IMR-90 (cell line): ENCODE measurements at regions not wholly inside any gene's neighbourhood (a gene's known extent, or its start where the extent isn't known, plus 50 kb on each side); places are given as distances from the start of the nearest gene placed in this dataset.

Source experiments
- ATAC-seq: fragments of 200-7000 bp; cut with Tn5 transposase; 2 replicates; pipeline ENCODE4 v1.9.1; 2020; ENCODE audit warnings: low read depth, mild to moderate bottlenecking, moderate library complexity
- BruUV-seq: library from RNA; stranded (reverse); fragments of 400-500 nt; replicated peaks from 2 replicates; lab custom pipeline; 2021; lab: Mats Ljungman, UMichigan
- CTCF ChIA-PET: fragments of 300-600 bp; formaldehyde crosslinking; extraction: SDS; loops from one replicate; lab custom pipeline; 2021; ENCODE audit warnings: antibody characterized with exemption; lab: Yijun Ruan, JAX
- POLR2A ChIA-PET: fragments of 300-600 bp; sonication (Branson Sonifier 250); formaldehyde crosslinking; loops from one replicate; lab custom pipeline; 2022; ENCODE audit warnings: antibody characterized with exemption; ENCODE audit not compliant: unreplicated experiment; lab: Charles Lee
- DNase-seq: peaks from one replicate; pipeline ENCODE4 v3.0.0; 2013
- H2AFZ ChIP-seq: replicated peaks from 2 replicates; pipeline ENCODE3; 2013; ENCODE audit warnings: low read length, mild to moderate bottlenecking; ENCODE audit not compliant: poor library complexity
- H2AK5ac ChIP-seq: 2 replicates; pipeline ENCODE4 v1.6.1; 2013; ENCODE audit warnings: low read depth, low read length, inconsistent platforms
- H2AK9ac ChIP-seq: replicated peaks from 2 replicates; pipeline ENCODE3; 2013; ENCODE audit warnings: mild to moderate bottlenecking, low read depth, low read length, moderate library complexity; ENCODE audit not compliant: poor library complexity
- H2BK120ac ChIP-seq: 2 replicates; pipeline ENCODE4 v1.6.1; 2013; ENCODE audit warnings: low read depth, low read length, inconsistent platforms
- H2BK15ac ChIP-seq: 3 replicates; pipeline ENCODE4 v1.6.1; 2013; ENCODE audit warnings: low read depth, low read length, inconsistent platforms
- H2BK20ac ChIP-seq: 2 replicates; pipeline ENCODE4 v1.6.1; 2013; ENCODE audit warnings: low read depth, mild to moderate bottlenecking, inconsistent platforms, low read length, moderate library complexity
- H2BK5ac ChIP-seq: 2 replicates; pipeline ENCODE4 v1.6.1; 2013; ENCODE audit warnings: mild to moderate bottlenecking, low read depth, low read length, inconsistent platforms; ENCODE audit not compliant: poor library complexity, severe bottlenecking
- H3K14ac ChIP-seq: replicated peaks from 2 replicates; pipeline ENCODE4 v1.6.1; 2013; ENCODE audit warnings: low read depth, low read length, inconsistent platforms
- H3K18ac ChIP-seq: 2 replicates; pipeline ENCODE4 v1.6.1; 2013; ENCODE audit warnings: low read depth, low read length, control low read depth
- H3K23ac ChIP-seq: 2 replicates; pipeline ENCODE4 v1.6.1; 2013; ENCODE audit warnings: low read depth, low read length, inconsistent platforms
- H3K27ac ChIP-seq: 2 replicates; pipeline ENCODE4 v1.5.1; 2013; ENCODE audit warnings: mild to moderate bottlenecking, control low read depth, low read length; ENCODE audit not compliant: insufficient read depth
- H3K27me3 ChIP-seq: 2 replicates; pipeline ENCODE4 v1.6.1; 2013; ENCODE audit warnings: low read length; ENCODE audit not compliant: control insufficient read depth, insufficient read depth
- H3K36me3 ChIP-seq: 2 replicates; pipeline ENCODE4 v1.6.1; 2013; ENCODE audit warnings: low read length, mixed read lengths; ENCODE audit not compliant: control insufficient read depth, insufficient read depth
- H3K4ac ChIP-seq: 2 replicates; pipeline ENCODE4 v1.6.1; 2013; ENCODE audit warnings: low read depth, low read length, inconsistent platforms
- H3K4me1 ChIP-seq: 2 replicates; pipeline ENCODE4 v1.6.1; 2013; ENCODE audit warnings: low read length, mixed read lengths; ENCODE audit not compliant: control insufficient read depth, insufficient read depth
- H3K4me2 ChIP-seq: 2 replicates; pipeline ENCODE4 v1.6.1; 2013; ENCODE audit warnings: low read depth, mild to moderate bottlenecking, control low read depth, low read length, moderate library complexity
- H3K4me3 ChIP-seq: 2 replicates; pipeline ENCODE4 v1.5.1; 2013; ENCODE audit warnings: low read depth, mild to moderate bottlenecking, control low read depth, low read length, moderate library complexity; ENCODE audit not compliant: insufficient read depth
- H3K56ac ChIP-seq: 2 replicates; pipeline ENCODE4 v1.6.1; 2013; ENCODE audit warnings: low read length, inconsistent platforms; ENCODE audit not compliant: insufficient read depth; ENCODE audit errors: extremely low read depth
- H3K79me1 ChIP-seq, 2 experiments: 2 replicates each; pipeline ENCODE4 v1.6.1; 2013; ENCODE audit warnings: low read length in 2 of 2, inconsistent platforms in 1 of 2, low read depth in 1 of 2
- H3K9ac ChIP-seq: 2 replicates; pipeline ENCODE4 v1.6.1; 2013; ENCODE audit warnings: low read depth, low read length, control low read depth
- H3K9me1 ChIP-seq: 2 replicates; pipeline ENCODE4 v1.6.1; 2013; ENCODE audit warnings: low read length, inconsistent platforms; ENCODE audit not compliant: insufficient read depth
- H3K9me3 ChIP-seq: 2 replicates; pipeline ENCODE4 v1.6.1; 2013; ENCODE audit warnings: low read length; ENCODE audit not compliant: control insufficient read depth, insufficient read depth
- H4K20me1 ChIP-seq: 2 replicates; pipeline ENCODE4 v1.6.1; 2013; ENCODE audit warnings: low read length, inconsistent platforms; ENCODE audit not compliant: insufficient read depth
- H4K5ac ChIP-seq: 2 replicates; pipeline ENCODE4 v1.6.1; 2013; ENCODE audit warnings: mild to moderate bottlenecking, low read depth, low read length, control low read depth
- H4K8ac ChIP-seq, 2 experiments: 2 replicates each; pipeline ENCODE4 v1.6.1; 2013; ENCODE audit warnings: low read depth in 2 of 2, low read length in 2 of 2, control low read depth in 1 of 2, inconsistent platforms in 1 of 2
- H4K91ac ChIP-seq: 2 replicates; pipeline ENCODE4 v1.6.1; 2013; ENCODE audit warnings: low read depth, low read length, inconsistent platforms; ENCODE audit not compliant: insufficient read depth
- BHLHE40 ChIP-seq: fragments of 150-350 bp; IDR thresholded peaks from 2 replicates; pipeline ENCODE4 v1.6.1; 2016; ENCODE audit warnings: mild to moderate bottlenecking, low read depth, low read length
- CEBPB ChIP-seq: IDR thresholded peaks from 2 replicates; pipeline ENCODE4 v1.6.1; 2012; ENCODE audit warnings: low read depth, low read length, improper control_type of control experiment
- CHD1 ChIP-seq: IDR thresholded peaks from 2 replicates; pipeline ENCODE4 v1.6.1; 2012; ENCODE audit warnings: low read depth, low read length, improper control_type of control experiment
- FOS ChIP-seq: fragments of 150-350 bp; IDR thresholded peaks from 2 replicates; pipeline ENCODE4 v1.6.1; 2016; ENCODE audit warnings: low read depth, low read length
- MAFK ChIP-seq: IDR thresholded peaks from 2 replicates; pipeline ENCODE4 v1.6.1; 2012; ENCODE audit warnings: low read depth, low read length, improper control_type of control experiment
- MAZ ChIP-seq: IDR thresholded peaks from 2 replicates; pipeline ENCODE4 v1.6.1; 2012; ENCODE audit warnings: low read depth, mild to moderate bottlenecking, low read length, improper control_type of control experiment, moderate library complexity, borderline replicate concordance
- MXI1 ChIP-seq: IDR thresholded peaks from 2 replicates; pipeline ENCODE4 v1.6.1; 2012; ENCODE audit warnings: low read depth, mild to moderate bottlenecking, low read length, moderate library complexity, borderline replicate concordance
- NFE2L2 ChIP-seq: fragments of 150-350 bp; IDR thresholded peaks from 2 replicates; pipeline ENCODE4 v1.6.1; 2016; ENCODE audit warnings: low read depth, mild to moderate bottlenecking, low read length
- POLR2A ChIP-seq: IDR thresholded peaks from 2 replicates; pipeline ENCODE4 v1.6.1; 2012; ENCODE audit warnings: mild to moderate bottlenecking, low read depth, low read length
- RCOR1 ChIP-seq: IDR thresholded peaks from 2 replicates; pipeline ENCODE4 v1.6.1; 2012; ENCODE audit warnings: mild to moderate bottlenecking, low read length, improper control_type of control experiment; ENCODE audit not compliant: insufficient replicate concordance
- RFX5 ChIP-seq: IDR thresholded peaks from 2 replicates; pipeline ENCODE4 v1.8.0; 2012; ENCODE audit warnings: low read depth, mild to moderate bottlenecking, low read length, moderate library complexity
- SMC3 ChIP-seq: fragments of 150-350 bp; IDR thresholded peaks from 2 replicates; pipeline ENCODE4 v1.6.1; 2016; ENCODE audit warnings: low read depth, mild to moderate bottlenecking, antibody characterized with exemption, low read length, moderate library complexity
- WGBS, 2 experiments: methylation state at CpG; one replicate each; pipeline versions ENCODE4 v1.1.5 to v1.1.7; 2013; ENCODE audit warnings: missing lambda C conversion rate in 2 of 2; ENCODE audit not compliant: insufficient read length in 1 of 2; ENCODE audit errors: extremely low coverage in 2 of 2; 5-methylcytosine and 5-hydroxymethylcytosine counted together
- dilution Hi-C: fragments of 300-500 bp; cut with HindIII; formaldehyde crosslinking; loops from one replicate; pipeline ENCODE4 v1.14.3; 2018; ENCODE audit warnings: low sequenced_read_pairs; ENCODE audit not compliant: unreplicated experiment
- in situ Hi-C: fragments of 300-500 bp; cut with MboI; formaldehyde crosslinking; loops from 3 replicates; pipeline ENCODE4 v1.14.3; 2019; ENCODE audit warnings: low sequenced_read_pairs, inconsistent platforms, mixed read lengths
- intact Hi-C: fragments of 100-400 bp; cut with micrococcal nuclease; formaldehyde crosslinking; loops from 2 replicates; pipeline ENCODE4 v1.10.0; 2022
- TF ChIP-seq, protein P1 (sequence below): conservative IDR thresholded peaks from 2 replicates; pipeline ENCODE4 v1.5.1; 2012; ENCODE audit warnings: mild to moderate bottlenecking, low read depth, low read length, improper control_type of control experiment
- TF ChIP-seq, protein P2 (sequence below): fragments of 150-350 bp; IDR thresholded peaks from 2 replicates; pipeline ENCODE4 v1.6.1; 2017; ENCODE audit warnings: mild to moderate bottlenecking, antibody characterized with exemption, low read length, low read depth

DNA sequence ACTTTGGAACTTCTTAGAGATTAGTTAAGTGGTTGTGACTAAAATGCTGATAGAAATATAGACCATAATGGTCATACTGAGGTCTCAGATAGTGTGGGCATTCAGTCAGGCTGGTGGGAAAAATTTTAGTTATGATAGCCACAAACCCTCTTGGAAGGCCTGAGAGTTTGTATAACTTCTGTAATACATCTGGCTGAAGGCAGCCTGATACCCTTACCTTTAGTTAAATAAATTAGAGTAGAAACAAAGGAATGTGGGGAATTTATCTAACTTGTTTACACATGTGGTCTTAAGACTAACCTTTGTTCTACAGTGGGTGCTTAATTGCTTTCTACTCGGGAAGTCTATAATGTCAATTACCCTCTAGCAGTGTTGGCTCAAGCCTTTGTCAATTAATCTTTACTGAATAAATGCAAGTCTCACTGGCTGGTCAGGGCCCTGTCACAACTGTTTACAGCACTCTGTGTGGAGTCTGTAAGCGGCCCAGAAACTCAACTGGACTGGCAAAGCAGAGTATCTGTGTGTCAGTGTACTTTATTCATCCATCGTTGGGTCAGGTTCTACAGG lies 184.0 kb downstream of the FBXO4 start:
- dilution Hi-C loops = no loop called here

More for the DNA sequence above, 184.0 kb downstream of the FBXO4 start:
- no peak overlapping the region for H2BK5ac ChIP-seq
- H4K8ac ChIP-seq = no peak overlapping the region
- DNase-seq = no peak
- no peak overlapping the region for H3K4me3 ChIP-seq
- H3K18ac ChIP-seq = no peak overlapping the region
- no TSS peak for BruUV-seq
- ChIA-PET CTCF (no interaction called here), POLR2A (no interaction called here)
- H3K4ac ChIP-seq = no peak overlapping the region
- H2BK120ac ChIP-seq = no peak overlapping the region
- H3K79me1 ChIP-seq = no peaks in the 10 kb centered on the region
- no peaks in the 10 kb centered on the region for H3K9me1 ChIP-seq
- no peak overlapping the region for H2AK5ac ChIP-seq
- H4K91ac ChIP-seq = no peak overlapping the region
- no peak overlapping the region for H2BK20ac ChIP-seq
- no peaks in the 10 kb centered on the region for H3K27me3 ChIP-seq
- H4K5ac ChIP-seq = no peak overlapping the region
- no peak overlapping the region for H3K23ac ChIP-seq
- H3K9me3 ChIP-seq = peaks cover 4% of the 10 kb centered on the region; the same call in 1 of the 2 replicates
- H3K9ac ChIP-seq = no peak overlapping the region
- no peak overlapping the region for H3K14ac ChIP-seq
- no peak overlapping the region for H2BK15ac ChIP-seq
- TF ChIP-seq CHD1 = no peak
- TF ChIP-seq MXI1 = no peak
- no peak for TF ChIP-seq MAZ
- no peak for TF ChIP-seq SMC3
- no peak for TF ChIP-seq MAFK
- no peak for TF ChIP-seq CEBPB
- TF ChIP-seq RCOR1 = no peak
- TF ChIP-seq, protein P1, sequence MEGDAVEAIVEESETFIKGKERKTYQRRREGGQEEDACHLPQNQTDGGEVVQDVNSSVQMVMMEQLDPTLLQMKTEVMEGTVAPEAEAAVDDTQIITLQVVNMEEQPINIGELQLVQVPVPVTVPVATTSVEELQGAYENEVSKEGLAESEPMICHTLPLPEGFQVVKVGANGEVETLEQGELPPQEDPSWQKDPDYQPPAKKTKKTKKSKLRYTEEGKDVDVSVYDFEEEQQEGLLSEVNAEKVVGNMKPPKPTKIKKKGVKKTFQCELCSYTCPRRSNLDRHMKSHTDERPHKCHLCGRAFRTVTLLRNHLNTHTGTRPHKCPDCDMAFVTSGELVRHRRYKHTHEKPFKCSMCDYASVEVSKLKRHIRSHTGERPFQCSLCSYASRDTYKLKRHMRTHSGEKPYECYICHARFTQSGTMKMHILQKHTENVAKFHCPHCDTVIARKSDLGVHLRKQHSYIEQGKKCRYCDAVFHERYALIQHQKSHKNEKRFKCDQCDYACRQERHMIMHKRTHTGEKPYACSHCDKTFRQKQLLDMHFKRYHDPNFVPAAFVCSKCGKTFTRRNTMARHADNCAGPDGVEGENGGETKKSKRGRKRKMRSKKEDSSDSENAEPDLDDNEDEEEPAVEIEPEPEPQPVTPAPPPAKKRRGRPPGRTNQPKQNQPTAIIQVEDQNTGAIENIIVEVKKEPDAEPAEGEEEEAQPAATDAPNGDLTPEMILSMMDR = no peak
- TF ChIP-seq, protein P2, sequence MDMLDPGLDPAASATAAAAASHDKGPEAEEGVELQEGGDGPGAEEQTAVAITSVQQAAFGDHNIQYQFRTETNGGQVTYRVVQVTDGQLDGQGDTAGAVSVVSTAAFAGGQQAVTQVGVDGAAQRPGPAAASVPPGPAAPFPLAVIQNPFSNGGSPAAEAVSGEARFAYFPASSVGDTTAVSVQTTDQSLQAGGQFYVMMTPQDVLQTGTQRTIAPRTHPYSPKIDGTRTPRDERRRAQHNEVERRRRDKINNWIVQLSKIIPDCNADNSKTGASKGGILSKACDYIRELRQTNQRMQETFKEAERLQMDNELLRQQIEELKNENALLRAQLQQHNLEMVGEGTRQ = no peak
- no peak for TF ChIP-seq FOS
- TF ChIP-seq NFE2L2 = no peak
- no peak for TF ChIP-seq POLR2A
- no peak for TF ChIP-seq BHLHE40
- TF ChIP-seq RFX5 = no peak
- no peak overlapping the region for H2AK9ac ChIP-seq
- H3K36me3 ChIP-seq = no peaks in the 10 kb centered on the region
- intact Hi-C loops = no loop called here
- H3K4me2 ChIP-seq = no peak overlapping the region
- ATAC-seq = no peak
- H3K27ac ChIP-seq = no peak overlapping the region
- no peak overlapping the region for H3K56ac ChIP-seq
- no CpG with 5 or more reads among the region's 3 CpGs for WGBS, 2 experiments
- H2AFZ ChIP-seq = no peak overlapping the region
- in situ Hi-C loops = no loop called here
- H4K20me1 ChIP-seq = no peaks in the 10 kb centered on the region
- H3K4me1 ChIP-seq = no peaks in the 10 kb centered on the region
